IMR-90 (cell line): ENCODE measurements at regions not wholly inside any gene's neighbourhood (a gene's known extent, or its start where the extent isn't known, plus 50 kb on each side); places are given as distances from the start of the nearest gene placed in this dataset.

Experiments used
- ATAC-seq: fragments of 200-7000 bp; cut with Tn5 transposase; 2 replicates; pipeline ENCODE4 v1.9.1; 2020; ENCODE audit warnings: low read depth, mild to moderate bottlenecking, moderate library complexity
- BruUV-seq: library from RNA; stranded (reverse); fragments of 400-500 nt; replicated peaks from 2 replicates; lab custom pipeline; 2021; lab: Mats Ljungman, UMichigan
- CTCF ChIA-PET: fragments of 300-600 bp; formaldehyde crosslinking; extraction: SDS; loops from one replicate; lab custom pipeline; 2021; ENCODE audit warnings: antibody characterized with exemption; lab: Yijun Ruan, JAX
- POLR2A ChIA-PET: fragments of 300-600 bp; sonication (Branson Sonifier 250); formaldehyde crosslinking; loops from one replicate; lab custom pipeline; 2022; ENCODE audit warnings: antibody characterized with exemption; ENCODE audit not compliant: unreplicated experiment; lab: Charles Lee
- DNase-seq: peaks from one replicate; pipeline ENCODE4 v3.0.0; 2013
- H2AFZ ChIP-seq: replicated peaks from 2 replicates; pipeline ENCODE3; 2013; ENCODE audit warnings: low read length, mild to moderate bottlenecking; ENCODE audit not compliant: poor library complexity
- H2AK5ac ChIP-seq: 2 replicates; pipeline ENCODE4 v1.6.1; 2013; ENCODE audit warnings: low read depth, low read length, inconsistent platforms
- H2AK9ac ChIP-seq: replicated peaks from 2 replicates; pipeline ENCODE3; 2013; ENCODE audit warnings: mild to moderate bottlenecking, low read depth, low read length, moderate library complexity; ENCODE audit not compliant: poor library complexity
- H2BK120ac ChIP-seq: 2 replicates; pipeline ENCODE4 v1.6.1; 2013; ENCODE audit warnings: low read depth, low read length, inconsistent platforms
- H2BK15ac ChIP-seq: 3 replicates; pipeline ENCODE4 v1.6.1; 2013; ENCODE audit warnings: low read depth, low read length, inconsistent platforms
- H2BK20ac ChIP-seq: 2 replicates; pipeline ENCODE4 v1.6.1; 2013; ENCODE audit warnings: low read depth, mild to moderate bottlenecking, inconsistent platforms, low read length, moderate library complexity
- H2BK5ac ChIP-seq: 2 replicates; pipeline ENCODE4 v1.6.1; 2013; ENCODE audit warnings: mild to moderate bottlenecking, low read depth, low read length, inconsistent platforms; ENCODE audit not compliant: poor library complexity, severe bottlenecking
- H3K14ac ChIP-seq: replicated peaks from 2 replicates; pipeline ENCODE4 v1.6.1; 2013; ENCODE audit warnings: low read depth, low read length, inconsistent platforms
- H3K18ac ChIP-seq: 2 replicates; pipeline ENCODE4 v1.6.1; 2013; ENCODE audit warnings: low read depth, low read length, control low read depth
- H3K23ac ChIP-seq: 2 replicates; pipeline ENCODE4 v1.6.1; 2013; ENCODE audit warnings: low read depth, low read length, inconsistent platforms
- H3K27ac ChIP-seq: 2 replicates; pipeline ENCODE4 v1.5.1; 2013; ENCODE audit warnings: mild to moderate bottlenecking, control low read depth, low read length; ENCODE audit not compliant: insufficient read depth
- H3K27me3 ChIP-seq: 2 replicates; pipeline ENCODE4 v1.6.1; 2013; ENCODE audit warnings: low read length; ENCODE audit not compliant: control insufficient read depth, insufficient read depth
- H3K36me3 ChIP-seq: 2 replicates; pipeline ENCODE4 v1.6.1; 2013; ENCODE audit warnings: low read length, mixed read lengths; ENCODE audit not compliant: control insufficient read depth, insufficient read depth
- H3K4ac ChIP-seq: 2 replicates; pipeline ENCODE4 v1.6.1; 2013; ENCODE audit warnings: low read depth, low read length, inconsistent platforms
- H3K4me1 ChIP-seq: 2 replicates; pipeline ENCODE4 v1.6.1; 2013; ENCODE audit warnings: low read length, mixed read lengths; ENCODE audit not compliant: control insufficient read depth, insufficient read depth
- H3K4me2 ChIP-seq: 2 replicates; pipeline ENCODE4 v1.6.1; 2013; ENCODE audit warnings: low read depth, mild to moderate bottlenecking, control low read depth, low read length, moderate library complexity
- H3K4me3 ChIP-seq: 2 replicates; pipeline ENCODE4 v1.5.1; 2013; ENCODE audit warnings: low read depth, mild to moderate bottlenecking, control low read depth, low read length, moderate library complexity; ENCODE audit not compliant: insufficient read depth
- H3K56ac ChIP-seq: 2 replicates; pipeline ENCODE4 v1.6.1; 2013; ENCODE audit warnings: low read length, inconsistent platforms; ENCODE audit not compliant: insufficient read depth; ENCODE audit errors: extremely low read depth
- H3K79me1 ChIP-seq, 2 experiments: 2 replicates each; pipeline ENCODE4 v1.6.1; 2013; ENCODE audit warnings: low read length in 2 of 2, inconsistent platforms in 1 of 2, low read depth in 1 of 2
- H3K9ac ChIP-seq: 2 replicates; pipeline ENCODE4 v1.6.1; 2013; ENCODE audit warnings: low read depth, low read length, control low read depth
- H3K9me1 ChIP-seq: 2 replicates; pipeline ENCODE4 v1.6.1; 2013; ENCODE audit warnings: low read length, inconsistent platforms; ENCODE audit not compliant: insufficient read depth
- H3K9me3 ChIP-seq: 2 replicates; pipeline ENCODE4 v1.6.1; 2013; ENCODE audit warnings: low read length; ENCODE audit not compliant: control insufficient read depth, insufficient read depth
- H4K20me1 ChIP-seq: 2 replicates; pipeline ENCODE4 v1.6.1; 2013; ENCODE audit warnings: low read length, inconsistent platforms; ENCODE audit not compliant: insufficient read depth
- H4K5ac ChIP-seq: 2 replicates; pipeline ENCODE4 v1.6.1; 2013; ENCODE audit warnings: mild to moderate bottlenecking, low read depth, low read length, control low read depth
- H4K8ac ChIP-seq, 2 experiments: 2 replicates each; pipeline ENCODE4 v1.6.1; 2013; ENCODE audit warnings: low read depth in 2 of 2, low read length in 2 of 2, control low read depth in 1 of 2, inconsistent platforms in 1 of 2
- H4K91ac ChIP-seq: 2 replicates; pipeline ENCODE4 v1.6.1; 2013; ENCODE audit warnings: low read depth, low read length, inconsistent platforms; ENCODE audit not compliant: insufficient read depth
- BHLHE40 ChIP-seq: fragments of 150-350 bp; IDR thresholded peaks from 2 replicates; pipeline ENCODE4 v1.6.1; 2016; ENCODE audit warnings: mild to moderate bottlenecking, low read depth, low read length
- CEBPB ChIP-seq: IDR thresholded peaks from 2 replicates; pipeline ENCODE4 v1.6.1; 2012; ENCODE audit warnings: low read depth, low read length, improper control_type of control experiment
- CHD1 ChIP-seq: IDR thresholded peaks from 2 replicates; pipeline ENCODE4 v1.6.1; 2012; ENCODE audit warnings: low read depth, low read length, improper control_type of control experiment
- CTCF ChIP-seq: conservative IDR thresholded peaks from 2 replicates; pipeline ENCODE4 v1.5.1; 2012; ENCODE audit warnings: mild to moderate bottlenecking, low read depth, low read length, improper control_type of control experiment
- ELK1 ChIP-seq: fragments of 150-350 bp; IDR thresholded peaks from 2 replicates; pipeline ENCODE4 v1.6.1; 2016; ENCODE audit warnings: low read depth, mild to moderate bottlenecking, low read length, moderate library complexity, borderline replicate concordance
- FOS ChIP-seq: fragments of 150-350 bp; IDR thresholded peaks from 2 replicates; pipeline ENCODE4 v1.6.1; 2016; ENCODE audit warnings: low read depth, low read length
- MAFK ChIP-seq: IDR thresholded peaks from 2 replicates; pipeline ENCODE4 v1.6.1; 2012; ENCODE audit warnings: low read depth, low read length, improper control_type of control experiment
- MAZ ChIP-seq: IDR thresholded peaks from 2 replicates; pipeline ENCODE4 v1.6.1; 2012; ENCODE audit warnings: low read depth, mild to moderate bottlenecking, low read length, improper control_type of control experiment, moderate library complexity, borderline replicate concordance
- MXI1 ChIP-seq: IDR thresholded peaks from 2 replicates; pipeline ENCODE4 v1.6.1; 2012; ENCODE audit warnings: low read depth, mild to moderate bottlenecking, low read length, moderate library complexity, borderline replicate concordance
- NFE2L2 ChIP-seq: fragments of 150-350 bp; IDR thresholded peaks from 2 replicates; pipeline ENCODE4 v1.6.1; 2016; ENCODE audit warnings: low read depth, mild to moderate bottlenecking, low read length
- POLR2A ChIP-seq: IDR thresholded peaks from 2 replicates; pipeline ENCODE4 v1.6.1; 2012; ENCODE audit warnings: mild to moderate bottlenecking, low read depth, low read length
- RAD21 ChIP-seq: IDR thresholded peaks from 2 replicates; pipeline ENCODE4 v1.6.1; 2012; ENCODE audit warnings: low read length, improper control_type of control experiment
- RCOR1 ChIP-seq: IDR thresholded peaks from 2 replicates; pipeline ENCODE4 v1.6.1; 2012; ENCODE audit warnings: mild to moderate bottlenecking, low read length, improper control_type of control experiment; ENCODE audit not compliant: insufficient replicate concordance
- RFX5 ChIP-seq: IDR thresholded peaks from 2 replicates; pipeline ENCODE4 v1.8.0; 2012; ENCODE audit warnings: low read depth, mild to moderate bottlenecking, low read length, moderate library complexity
- SMC3 ChIP-seq: fragments of 150-350 bp; IDR thresholded peaks from 2 replicates; pipeline ENCODE4 v1.6.1; 2016; ENCODE audit warnings: low read depth, mild to moderate bottlenecking, antibody characterized with exemption, low read length, moderate library complexity
- USF2 ChIP-seq: fragments of 150-350 bp; IDR thresholded peaks from 2 replicates; pipeline ENCODE4 v1.6.1; 2017; ENCODE audit warnings: mild to moderate bottlenecking, antibody characterized with exemption, low read length, low read depth
- WGBS, 2 experiments: methylation state at CpG; one replicate each; pipeline versions ENCODE4 v1.1.5 to v1.1.7; 2013; ENCODE audit warnings: missing lambda C conversion rate in 2 of 2; ENCODE audit not compliant: insufficient read length in 1 of 2; ENCODE audit errors: extremely low coverage in 2 of 2; 5-methylcytosine and 5-hydroxymethylcytosine counted together
- dilution Hi-C: fragments of 300-500 bp; cut with HindIII; formaldehyde crosslinking; loops from one replicate; pipeline ENCODE4 v1.14.3; 2018; ENCODE audit warnings: low sequenced_read_pairs; ENCODE audit not compliant: unreplicated experiment
- in situ Hi-C: fragments of 300-500 bp; cut with MboI; formaldehyde crosslinking; loops from 3 replicates; pipeline ENCODE4 v1.14.3; 2019; ENCODE audit warnings: low sequenced_read_pairs, inconsistent platforms, mixed read lengths
- intact Hi-C: fragments of 100-400 bp; cut with micrococcal nuclease; formaldehyde crosslinking; loops from 2 replicates; pipeline ENCODE4 v1.10.0; 2022

GRCh38 chr5:159411115-159411514 is 80.8 kb upstream of the IL12B start:
- Histone ChIP-seq H2AFZ (no peak overlapping the region), H4K91ac (no peak overlapping the region), H2BK5ac (no peak overlapping the region), H2AK9ac (no peak overlapping the region), H4K5ac (no peak overlapping the region), H2BK15ac (no peak overlapping the region), H4K20me1 (no peaks in the 10 kb centered on the region), H4K8ac (no peak overlapping the region), H3K9me3 (no peaks in the 10 kb centered on the region), H3K56ac (no peak overlapping the region), H3K18ac (no peak overlapping the region), H3K27ac (no peak overlapping the region), H3K4me3 (no peak overlapping the region), H3K4ac (no peak overlapping the region), H3K9me1 (no peaks in the 10 kb centered on the region), H3K4me1 (no peaks in the 10 kb centered on the region), H3K14ac (no peak overlapping the region), H3K27me3 (peaks cover 8% of the 10 kb centered on the region), H3K23ac (no peak overlapping the region), H3K9ac (no peak overlapping the region), H3K4me2 (no peak overlapping the region), H2BK120ac (no peak overlapping the region), H3K79me1 (no peaks in the 10 kb centered on the region), H3K36me3 (no peaks in the 10 kb centered on the region), H2AK5ac (no peak overlapping the region), H2BK20ac (no peak overlapping the region)
- no TSS peak for BruUV-seq
- dilution Hi-C loops (no loop called here), intact Hi-C loops (no loop called here), in situ Hi-C loops (no loop called here)
- POLR2A ChIA-PET: no interaction called here
- no peak for TF ChIP-seq CTCF
- no peak for TF ChIP-seq FOS
- TF ChIP-seq MXI1: no peak
- TF ChIP-seq POLR2A: no peak
- TF ChIP-seq CEBPB: no peak
- TF ChIP-seq MAFK: no peak
- no peak for TF ChIP-seq SMC3
- TF ChIP-seq USF2: no peak
- TF ChIP-seq BHLHE40: no peak
- no peak for TF ChIP-seq RCOR1
- no peak for TF ChIP-seq NFE2L2
- TF ChIP-seq CHD1: no peak
- TF ChIP-seq ELK1: no peak
- TF ChIP-seq RFX5: no peak
- TF ChIP-seq RAD21: no peak
- no peak for TF ChIP-seq MAZ
- WGBS, 2 experiments: no CpG with 5 or more reads among the region's 6 CpGs
- DNase-seq (no peak), ATAC-seq (no peak)
- CTCF ChIA-PET: interaction anchor here (0.6 kb wide), 1 partner anchor 25 kb away, joined by 4 read pairs; no protein-coding TSS in a partner anchor
